Naive thymus-derived CD4-positive, alpha-beta T cell (primary cell): ENCODE measurements at regions not wholly inside any gene's neighbourhood (a gene's known extent, or its start where the extent isn't known, plus 50 kb on each side); places are given as distances from the start of the nearest gene placed in this dataset.

Experiments used
- ATAC-seq: fragments of 150-1000 bp; cut with Tn5 transposase; 2 replicates; pipeline ENCODE4 v1.10.0; 2021; ENCODE audit warnings: mild to moderate bottlenecking, moderate library complexity
- CTCF ChIA-PET: fragments of 350-600 bp; sonication (Branson Sonifier 250); formaldehyde crosslinking; loops from one replicate; lab custom pipeline; 2021; ENCODE audit warnings: antibody characterized with exemption; lab: Charles Lee
- POLR2A ChIA-PET: fragments of 350-600 bp; sonication (Branson Sonifier 250); formaldehyde crosslinking; loops from one replicate; lab custom pipeline; 2021; ENCODE audit warnings: antibody characterized with exemption, inconsistent platforms; lab: Charles Lee
- DNase-seq, 9 donors: peaks; one replicate each; pipeline versions ENCODE4 v3.0.0 to v3.0.0-alpha.2; 2020 to 2022; ENCODE audit warnings: mixed read lengths in 1 of 9
- H3K27ac ChIP-seq: one replicate; pipeline ENCODE4 v1.7.0; 2013; ENCODE audit warnings: mild to moderate bottlenecking, low read depth, low read length, moderate library complexity
- H3K27me3 ChIP-seq, 2 donors: one replicate each; pipeline ENCODE4 v1.7.0; 2013; ENCODE audit warnings: low read length in 2 of 2, mild to moderate bottlenecking in 2 of 2, moderate library complexity in 2 of 2; ENCODE audit not compliant: control insufficient read depth in 2 of 2, insufficient read depth in 2 of 2
- H3K36me3 ChIP-seq, 3 experiments: 1 replicate in 2 of 3; 2 replicates in 1 of 3; pipeline ENCODE4 v1.7.0; 2013; ENCODE audit warnings: low read length in 3 of 3, mild to moderate bottlenecking in 3 of 3, moderate library complexity in 1 of 3; ENCODE audit not compliant: insufficient read depth in 3 of 3, control insufficient read depth in 2 of 3
- H3K4me1 ChIP-seq, 2 donors: one replicate each; pipeline ENCODE4 v1.7.0; 2013; ENCODE audit warnings: low read length in 2 of 2, mild to moderate bottlenecking in 2 of 2, moderate library complexity in 1 of 2; ENCODE audit not compliant: control insufficient read depth in 2 of 2, insufficient read depth in 2 of 2
- H3K4me3 ChIP-seq: 2 replicates; pipeline ENCODE4 v1.7.0; 2013; ENCODE audit warnings: mild to moderate bottlenecking, low read length
- H3K9me3 ChIP-seq, 3 experiments: 1 replicate in 2 of 3; 2 replicates in 1 of 3; pipeline ENCODE4 v1.7.0; 2013; ENCODE audit warnings: low read length in 3 of 3; ENCODE audit not compliant: control insufficient read depth in 2 of 3
- H3K27ac Mint-ChIP-seq, 9 donors: one replicate each; pipeline ENCODE4 v1.8.0; 2020 to 2022; ENCODE audit warnings: mixed read lengths in 9 of 9, mild to moderate bottlenecking in 8 of 9, moderate library complexity in 5 of 9, inconsistent platforms in 2 of 9
- H3K27me3 Mint-ChIP-seq, 5 donors: one replicate each; pipeline ENCODE4 v1.8.0; 2021 to 2022; ENCODE audit warnings: mixed read lengths in 5 of 5, mild to moderate bottlenecking in 1 of 5
- H3K36me3 Mint-ChIP-seq, 5 donors: one replicate each; pipeline ENCODE4 v1.8.0; 2020 to 2022; ENCODE audit warnings: mixed read lengths in 5 of 5, mild to moderate bottlenecking in 3 of 5, inconsistent platforms in 1 of 5
- H3K4me1 Mint-ChIP-seq, 7 donors: one replicate each; pipeline ENCODE4 v1.8.0; 2020 to 2022; ENCODE audit warnings: mixed read lengths in 7 of 7, mild to moderate bottlenecking in 3 of 7, inconsistent platforms in 1 of 7
- H3K4me3 Mint-ChIP-seq, 10 donors: one replicate each; pipeline ENCODE4 v1.8.0; 2020 to 2022; ENCODE audit warnings: mild to moderate bottlenecking in 10 of 10, mixed read lengths in 10 of 10, moderate library complexity in 6 of 10, inconsistent platforms in 2 of 10
- H3K9me3 Mint-ChIP-seq, 11 donors: one replicate each; pipeline ENCODE4 v1.8.0; 2020 to 2022; ENCODE audit warnings: mixed read lengths in 11 of 11, mild to moderate bottlenecking in 4 of 11, inconsistent platforms in 1 of 11, moderate library complexity in 1 of 11
- intact Hi-C, 2 donors: fragments of 100-400 bp; cut with micrococcal nuclease; formaldehyde crosslinking; loops; one replicate each; pipeline ENCODE4 v1.15.1; 2023

GRCh38 chr5:152086668-152087067 is 162.0 kb upstream of the GLRA1 start:
- Histone ChIP-seq H3K36me3 (no peaks in the 10 kb centered on the region), H3K27me3 (no peaks in the 10 kb centered on the region), H3K4me3 (no peak overlapping the region), H3K4me1 (no peaks in the 10 kb centered on the region), H3K27ac (no peak overlapping the region), H3K9me3 (no peaks in the 10 kb centered on the region)
- no peaks in the 10 kb centered on the region for H3K27me3 Mint-ChIP-seq
- no peaks in the 10 kb centered on the region for H3K36me3 Mint-ChIP-seq
- H3K4me1 Mint-ChIP-seq, result peaks cover 0 to 4% (median 0%) of the 10 kb centered on the region in 7 donors
- intact Hi-C loops, result no loop called here
- no peak for ATAC-seq
- H3K9me3 Mint-ChIP-seq, result peaks cover 0 to 1% (median 0%) of the 10 kb centered on the region in 11 donors
- POLR2A ChIA-PET, result no interaction called here
- DNase-seq, result no peak
- no peak overlapping the region for H3K27ac Mint-ChIP-seq
- CTCF ChIA-PET, result no interaction called here
- no peak overlapping the region for H3K4me3 Mint-ChIP-seq

GRCh38 chr5:152084476-152084875 is 159.8 kb upstream of the GLRA1 start:
- Histone ChIP-seq H3K36me3 (no peaks in the 10 kb centered on the region), H3K4me1 (no peaks in the 10 kb centered on the region), H3K27me3 (no peaks in the 10 kb centered on the region), H3K9me3 (no peaks in the 10 kb centered on the region), H3K4me3 (no peak overlapping the region), H3K27ac (no peak overlapping the region)
- ChIA-PET POLR2A (no interaction called here), CTCF (no interaction called here)
- Mint-ChIP-seq H3K9me3 (no peaks in the 10 kb centered on the region), H3K4me3 (no peak overlapping the region), H3K36me3 (no peaks in the 10 kb centered on the region), H3K27ac (no peak overlapping the region), H3K4me1 (no peaks in the 10 kb centered on the region), H3K27me3 (no peaks in the 10 kb centered on the region)
- no peak for DNase-seq
- intact Hi-C loops, result no loop called here
- no peak for ATAC-seq

- H3K4me3 Mint-ChIP-seq, result no peak overlapping the region
- no peaks in the 10 kb centered on the region for H3K36me3 Mint-ChIP-seq
- H3K4me3 ChIP-seq, result no peak overlapping the region
These were observed 158.6 kb upstream of the GLRA1 start for GRCh38 chr5:152083231-152083630.

GRCh38 chr5:152072091-152072490 is 147.4 kb upstream of the GLRA1 start:
- Mint-ChIP-seq H3K27ac (no peak overlapping the region), H3K27me3 (peaks cover 0 to 7% (median 3%) of the 10 kb centered on the region in 5 donors), H3K36me3 (peaks cover 0 to 8% (median 0%) of the 10 kb centered on the region in 5 donors), H3K9me3 (peaks cover 0 to 5% (median 0%) of the 10 kb centered on the region in 11 donors), H3K4me3 (no peak overlapping the region), H3K4me1 (no peaks in the 10 kb centered on the region)
- H3K36me3 ChIP-seq, result no peaks in the 10 kb centered on the region
- ChIA-PET CTCF (no interaction called here), POLR2A (interaction anchor here (0.6 kb wide), 1 partner anchor 18 kb away, joined by 3 read pairs; no protein-coding TSS in a partner anchor)
- no peak for ATAC-seq
- no peak for DNase-seq
- H3K4me3 ChIP-seq, result no peak overlapping the region
- no peaks in the 10 kb centered on the region for H3K9me3 ChIP-seq
- intact Hi-C loops, result no loop called here
- H3K27ac ChIP-seq, result no peak overlapping the region
- no peaks in the 10 kb centered on the region for H3K27me3 ChIP-seq
- H3K4me1 ChIP-seq, result no peaks in the 10 kb centered on the region

More at GRCh38 chr5:152083231-152083630, 158.6 kb upstream of the GLRA1 start:
- Histone ChIP-seq H3K9me3 (no peaks in the 10 kb centered on the region), H3K27ac (no peak overlapping the region), H3K36me3 (no peaks in the 10 kb centered on the region), H3K4me1 (no peaks in the 10 kb centered on the region), H3K27me3 (no peaks in the 10 kb centered on the region)
- H3K4me1 Mint-ChIP-seq, result no peaks in the 10 kb centered on the region
- ChIA-PET CTCF (no interaction called here), POLR2A (no interaction called here)
- no peak for ATAC-seq
- intact Hi-C loops, result no loop called here
- H3K9me3 Mint-ChIP-seq, result no peaks in the 10 kb centered on the region
- no peak for DNase-seq
- H3K27me3 Mint-ChIP-seq, result no peaks in the 10 kb centered on the region
- no peak overlapping the region for H3K27ac Mint-ChIP-seq

- H3K9me3 ChIP-seq, result no peaks in the 10 kb centered on the region
- H3K36me3 Mint-ChIP-seq, result peaks cover 0 to 8% (median 0%) of the 10 kb centered on the region in 5 donors
- intact Hi-C loops, result no loop called here
- H3K4me1 ChIP-seq, result no peaks in the 10 kb centered on the region
- H3K36me3 ChIP-seq, result no peaks in the 10 kb centered on the region
- no peak overlapping the region for H3K27ac ChIP-seq
- POLR2A ChIA-PET, result interaction anchor here (0.5 kb wide), 1 partner anchor 146 kb away, joined by 3 read pairs; no protein-coding TSS in a partner anchor
- CTCF ChIA-PET, result no interaction called here
- ATAC-seq, result no peak
- peaks cover 0 to 5% (median 0%) of the 10 kb centered on the region in 11 donors for H3K9me3 Mint-ChIP-seq
- H3K4me3 ChIP-seq, result no peak overlapping the region
- H3K27me3 ChIP-seq, result no peaks in the 10 kb centered on the region
- no peak overlapping the region for H3K27ac Mint-ChIP-seq
- H3K4me3 Mint-ChIP-seq, result no peak overlapping the region
- no peaks in the 10 kb centered on the region for H3K4me1 Mint-ChIP-seq
- H3K27me3 Mint-ChIP-seq, result peaks cover 0 to 7% (median 3%) of the 10 kb centered on the region in 5 donors
- no peak for DNase-seq
These were observed 145.9 kb upstream of the GLRA1 start for GRCh38 chr5:152070591-152070990.

GRCh38 chr5:152066784-152067183 is 142.1 kb upstream of the GLRA1 start:
- Histone ChIP-seq H3K36me3 (no peaks in the 10 kb centered on the region), H3K4me3 (no peak overlapping the region), H3K4me1 (no peaks in the 10 kb centered on the region), H3K27me3 (no peaks in the 10 kb centered on the region), H3K27ac (no peak overlapping the region), H3K9me3 (no peaks in the 10 kb centered on the region)
- Mint-ChIP-seq H3K27ac (no peak overlapping the region), H3K36me3 (no peaks in the 10 kb centered on the region), H3K4me1 (no peaks in the 10 kb centered on the region), H3K27me3 (no peaks in the 10 kb centered on the region), H3K9me3 (peaks cover 0 to 9% (median 0%) of the 10 kb centered on the region in 11 donors), H3K4me3 (no peak overlapping the region)
- ChIA-PET POLR2A (no interaction called here), CTCF (no interaction called here)
- intact Hi-C loops, result no loop called here
- ATAC-seq (no peak), DNase-seq (no peak)

- H3K27ac ChIP-seq, result no peak overlapping the region
- intact Hi-C loops, result no loop called here
- no peak overlapping the region for H3K4me3 ChIP-seq
- ChIA-PET CTCF (no interaction called here), POLR2A (interaction anchor here (1.1 kb wide), 1 partner anchor 36 kb away, joined by 3 read pairs; no protein-coding TSS in a partner anchor)
- Mint-ChIP-seq H3K27ac (peak overlapping the region in 1 of 9 donors; percentile 11), H3K4me3 (no peak overlapping the region), H3K27me3 (no peaks in the 10 kb centered on the region), H3K4me1 (peaks cover 0 to 5% (median 4%) of the 10 kb centered on the region in 7 donors), H3K9me3 (peaks cover 0 to 4% (median 0%) of the 10 kb centered on the region in 11 donors), H3K36me3 (peaks cover 0 to 4% (median 0%) of the 10 kb centered on the region in 5 donors)
- no peaks in the 10 kb centered on the region for H3K9me3 ChIP-seq
- no peaks in the 10 kb centered on the region for H3K4me1 ChIP-seq
- H3K36me3 ChIP-seq, result no peaks in the 10 kb centered on the region
- H3K27me3 ChIP-seq, result no peaks in the 10 kb centered on the region
- no peak for DNase-seq
- ATAC-seq, result no peak
These were observed 138.4 kb upstream of the GLRA1 start for GRCh38 chr5:152063004-152063403.
